Right cardiac atrium (tissue), 5 donors: ENCODE measurements at regions not wholly inside any gene's neighbourhood (a gene's known extent, or its start where the extent isn't known, plus 50 kb on each side); places are given as distances from the start of the nearest gene placed in this dataset.

Experiments used
- ATAC-seq, 2 donors: fragments of 200-7000 bp; cut with Tn5 transposase; one replicate each; pipeline versions ENCODE4 v1.8.0 to v1.9.1; 2020; ENCODE audit warnings: moderate library complexity in 2 of 2, mild to moderate bottlenecking in 1 of 2
- DNase-seq, 3 donors: peaks; one replicate each; pipeline ENCODE4 v3.0.0-alpha.2; 2020
- H3K27ac ChIP-seq: one replicate; pipeline ENCODE4 v1.5.1; 2013; ENCODE audit warnings: mild to moderate bottlenecking, low read length, control low read depth, moderate library complexity
- H3K27me3 ChIP-seq: one replicate; pipeline ENCODE4 v1.6.1; 2013; ENCODE audit not compliant: control insufficient read depth, insufficient read depth
- H3K4me1 ChIP-seq: one replicate; pipeline ENCODE4 v1.6.1; 2013; ENCODE audit warnings: low read length; ENCODE audit not compliant: control insufficient read depth, insufficient read depth
- H3K4me3 ChIP-seq: one replicate; pipeline ENCODE4 v1.5.1; 2013; ENCODE audit warnings: low read length, control low read depth
- H3K9me3 ChIP-seq: one replicate; pipeline ENCODE4 v1.6.1; 2013; ENCODE audit warnings: low read length; ENCODE audit not compliant: control insufficient read depth
- WGBS: extraction: QIAGEN DNeasy Blood & Tissue Kit; methylation state at CpG from one replicate; pipeline ENCODE4 v1.1.7; 2013; 5-methylcytosine and 5-hydroxymethylcytosine counted together
- intact Hi-C, 4 donors: fragments of 100-400 bp; cut with DNase I; formaldehyde crosslinking; loops; one replicate each; pipeline versions ENCODE4 v1.11.0 to v1.14.0; 2022 to 2023
- donor health status: healthy with polysubstance abuse.
- donor health status: DM: no; HTN: yes; CAD: no.
- donor health status: DM: no; HTN: no; CAD: no.
- donor health status: DM: no; HTN: yes; CAD: no; lungs with severe emphysema.
- donor health status: DM: yes; HTN: yes; CAD: no.

- Histone ChIP-seq H3K4me3 (no peak overlapping the region), H3K27me3 (no peaks in the 10 kb centered on the region), H3K4me1 (no peaks in the 10 kb centered on the region), H3K27ac (no peak overlapping the region), H3K9me3 (no peaks in the 10 kb centered on the region)
- WGBS, result 57% methylated on average over 2 of the region's 2 CpGs
- ATAC-seq (no peak), DNase-seq (no peak)
- intact Hi-C loops, result no loop called here
Observed at GRCh38 chr2:140011287-140011686, 1231.1 kb upstream of the NXPH2 start.

GRCh38 chr2:140002110-140002509 lies 1221.9 kb upstream of the NXPH2 start:
- 44% methylated on average over 2 of the region's 2 CpGs for WGBS
- DNase-seq (no peak), ATAC-seq (no peak)
- no peaks in the 10 kb centered on the region for H3K4me1 ChIP-seq
- no peak overlapping the region for H3K4me3 ChIP-seq
- H3K9me3 ChIP-seq, result no peaks in the 10 kb centered on the region
- H3K27ac ChIP-seq, result no peak overlapping the region
- H3K27me3 ChIP-seq, result no peaks in the 10 kb centered on the region
- intact Hi-C loops, result no loop called here

GRCh38 chr2:139992711-139993345 lies 1212.6 kb upstream of the NXPH2 start:
- ATAC-seq (peak in 1 of 2 donors; percentile 33), DNase-seq (no peak)
- Histone ChIP-seq H3K9me3 (no peaks in the 10 kb centered on the region), H3K4me3 (no peak overlapping the region), H3K4me1 (no peaks in the 10 kb centered on the region), H3K27me3 (no peaks in the 10 kb centered on the region), H3K27ac (no peak overlapping the region)
- intact Hi-C loops, result no loop called here
- WGBS, result 87% methylated on average over 6 of the region's 6 CpGs

- 89% methylated on average over 6 of the region's 6 CpGs for WGBS
- DNase-seq (no peak), ATAC-seq (no peak)
- intact Hi-C loops, result no loop called here
- H3K27ac ChIP-seq, result no peak overlapping the region
- no peaks in the 10 kb centered on the region for H3K27me3 ChIP-seq
- no peak overlapping the region for H3K4me3 ChIP-seq
- no peaks in the 10 kb centered on the region for H3K4me1 ChIP-seq
- H3K9me3 ChIP-seq, result no peaks in the 10 kb centered on the region
Observed at GRCh38 chr2:139992078-139992477, 1211.9 kb upstream of the NXPH2 start.

- Histone ChIP-seq H3K4me3 (no peak overlapping the region), H3K9me3 (no peaks in the 10 kb centered on the region), H3K27me3 (no peaks in the 10 kb centered on the region), H3K4me1 (no peaks in the 10 kb centered on the region), H3K27ac (no peak overlapping the region)
- WGBS, result 89% methylated on average over 40 of the region's 40 CpGs
- peak in 1 of 3 donors; percentile 47 for DNase-seq
- no peak for ATAC-seq
- intact Hi-C loops, result no loop called here
Observed at GRCh38 chr2:139990646-139991335, 1210.6 kb upstream of the NXPH2 start.

GRCh38 chr2:139969323-139969722 lies 1189.1 kb upstream of the NXPH2 start:
- no peak overlapping the region for H3K27ac ChIP-seq
- WGBS, result 79% methylated on average over 3 of the region's 3 CpGs

GRCh38 chr2:139968588-139968987 lies 1188.4 kb upstream of the NXPH2 start:
- no peak overlapping the region for H3K27ac ChIP-seq
- DNase-seq (no peak), ATAC-seq (no peak)
- no peaks in the 10 kb centered on the region for H3K4me1 ChIP-seq
- H3K4me3 ChIP-seq, result no peak overlapping the region
- H3K27me3 ChIP-seq, result no peaks in the 10 kb centered on the region
- intact Hi-C loops, result no loop called here
- no peaks in the 10 kb centered on the region for H3K9me3 ChIP-seq
- whole genome bisulfite sequencing, result 80% methylated on average over 5 of the region's 5 CpGs

More at GRCh38 chr2:139969323-139969722, 1189.1 kb upstream of the NXPH2 start:
- DNase-seq (no peak), ATAC-seq (no peak)
- Histone ChIP-seq H3K4me3 (no peak overlapping the region), H3K4me1 (no peaks in the 10 kb centered on the region), H3K27me3 (no peaks in the 10 kb centered on the region), H3K9me3 (no peaks in the 10 kb centered on the region)
- intact Hi-C loops, result no loop called here

GRCh38 chr2:139967665-139968064 lies 1187.5 kb upstream of the NXPH2 start:
- no peak for DNase-seq
- WGBS, result 39% methylated on average over 1 of the region's 1 CpG
- H3K4me3 ChIP-seq, result no peak overlapping the region
- no peaks in the 10 kb centered on the region for H3K4me1 ChIP-seq
- no peak overlapping the region for H3K27ac ChIP-seq
- no peaks in the 10 kb centered on the region for H3K9me3 ChIP-seq
- ATAC-seq, result no peak
- no peaks in the 10 kb centered on the region for H3K27me3 ChIP-seq
- intact Hi-C loops, result no loop called here

- no peaks in the 10 kb centered on the region for H3K27me3 ChIP-seq
- no peak for ATAC-seq
- no peaks in the 10 kb centered on the region for H3K4me1 ChIP-seq
- H3K9me3 ChIP-seq, result no peaks in the 10 kb centered on the region
- H3K27ac ChIP-seq, result no peak overlapping the region
- WGBS, result 82% methylated on average over 3 of the region's 3 CpGs
- no peak overlapping the region for H3K4me3 ChIP-seq
- intact Hi-C loops, result no loop called here
- DNase-seq, result no peak
Observed at GRCh38 chr2:139964721-139965440, 1184.7 kb upstream of the NXPH2 start.

- Histone ChIP-seq H3K4me3 (no peak overlapping the region), H3K27ac (no peak overlapping the region), H3K4me1 (no peaks in the 10 kb centered on the region), H3K27me3 (no peaks in the 10 kb centered on the region), H3K9me3 (no peaks in the 10 kb centered on the region)
- no peak for ATAC-seq
- no peak for DNase-seq
- WGBS, result 77% methylated on average over 10 of the region's 10 CpGs
- intact Hi-C loops, result no loop called here
Observed at GRCh38 chr2:139963863-139964355, 1183.7 kb upstream of the NXPH2 start.

GRCh38 chr2:139949242-139949972 lies 1169.2 kb upstream of the NXPH2 start:
- H3K27ac ChIP-seq, result no peak overlapping the region
- H3K9me3 ChIP-seq, result no peaks in the 10 kb centered on the region
- 87% methylated on average over 6 of the region's 6 CpGs for WGBS
- ATAC-seq (no peak), DNase-seq (no peak)
- intact Hi-C loops, result no loop called here
- H3K4me1 ChIP-seq, result no peaks in the 10 kb centered on the region
- H3K27me3 ChIP-seq, result no peaks in the 10 kb centered on the region
- H3K4me3 ChIP-seq, result no peak overlapping the region
